ENCODE measurements at regions not wholly inside any gene's neighbourhood (a gene's known extent, or its start where the extent isn't known, plus 50 kb on each side); places are given as distances from the start of the nearest gene placed in this dataset.

DNA sequence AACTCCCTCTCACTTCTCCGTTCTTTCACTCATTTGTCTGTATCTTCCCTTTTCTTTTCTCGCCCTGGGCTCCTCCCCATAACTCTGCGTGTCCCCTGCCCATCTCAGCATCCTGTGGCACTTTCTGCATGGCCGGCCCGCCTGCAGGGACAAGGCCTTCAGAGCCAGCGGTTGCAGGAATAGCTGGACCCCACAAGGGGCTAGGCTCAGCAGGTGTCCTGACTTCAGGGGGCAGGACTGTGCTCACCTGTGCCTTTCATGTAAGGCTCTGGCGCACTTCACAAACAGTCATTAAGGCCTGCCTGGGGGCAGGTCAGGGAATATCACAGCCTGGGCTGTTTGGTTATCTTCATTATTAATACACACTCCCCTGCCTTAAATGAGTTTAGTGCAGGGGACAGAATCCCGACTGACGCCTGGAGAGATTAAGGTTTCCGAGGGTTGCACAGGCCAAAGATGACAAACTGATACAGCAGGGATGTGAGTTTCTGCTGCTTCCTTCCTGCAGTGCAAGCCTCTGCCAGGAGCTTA lies 768.8 kb upstream of the TBX3 start:
- TF ChIP-seq YY1 (IDR thresholded peaks at IDR 0.05; ENCODE audit: insufficient read depth, insufficient read length) (no peak), ZNF274 (IDR thresholded peaks at IDR 0.05; ENCODE audit: low read depth, low read length) (no peak)

Measured in NT2/D1 (cell line).